GM23248 (cell line): ENCODE measurements at regions not wholly inside any gene's neighbourhood (a gene's known extent, or its start where the extent isn't known, plus 50 kb on each side); places are given as distances from the start of the nearest gene placed in this dataset.

Source experiments
- DNase-seq: peaks from one replicate; pipeline ENCODE4 v3.0.0-alpha.2; 2015
- H2AFZ ChIP-seq: fragments of 200-600 bp; sonication (generic); 2 replicates; pipeline ENCODE4 v1.6.1; 2016; ENCODE audit warnings: antibody characterized with exemption
- H3F3A ChIP-seq: fragments of 200-600 bp; sonication (generic); 2 replicates; pipeline ENCODE4 v1.6.1; 2016; ENCODE audit warnings: mild to moderate bottlenecking, antibody characterized with exemption, mixed run types; ENCODE audit not compliant: insufficient read depth
- H3K27ac ChIP-seq: fragments of 200-600 bp; sonication (generic); 2 replicates; pipeline ENCODE4 v1.5.1; 2016; ENCODE audit warnings: mild to moderate bottlenecking
- H3K27me3 ChIP-seq: fragments of 200-600 bp; sonication (generic); replicated peaks from 2 replicates; pipeline ENCODE4 v1.6.1; 2016; ENCODE audit warnings: mild to moderate bottlenecking; ENCODE audit not compliant: insufficient read depth
- H3K36me3 ChIP-seq: fragments of 200-600 bp; sonication (generic); 2 replicates; pipeline ENCODE4 v1.6.1; 2016; ENCODE audit warnings: low read depth, mild to moderate bottlenecking
- H3K4me1 ChIP-seq: fragments of 200-600 bp; sonication (generic); 2 replicates; pipeline ENCODE4 v1.6.1; 2016; ENCODE audit warnings: mild to moderate bottlenecking; ENCODE audit not compliant: insufficient read depth
- H3K4me2 ChIP-seq: fragments of 200-600 bp; sonication (generic); one replicate; pipeline ENCODE4 v1.6.1; 2016; ENCODE audit warnings: mild to moderate bottlenecking; ENCODE audit not compliant: unreplicated experiment
- H3K4me3 ChIP-seq: fragments of 200-600 bp; sonication (generic); 2 replicates; pipeline ENCODE4 v1.5.1; 2016; ENCODE audit warnings: mild to moderate bottlenecking
- H3K79me2 ChIP-seq: fragments of 200-600 bp; sonication (generic); 2 replicates; pipeline ENCODE4 v1.6.1; 2016; ENCODE audit warnings: mild to moderate bottlenecking; ENCODE audit not compliant: insufficient read depth
- H3K9ac ChIP-seq: fragments of 200-600 bp; sonication (generic); 2 replicates; pipeline ENCODE4 v1.6.1; 2016; ENCODE audit warnings: mild to moderate bottlenecking
- H3K9me2 ChIP-seq: fragments of 200-600 bp; sonication (generic); 2 replicates; pipeline ENCODE4 v1.6.1; 2016; ENCODE audit warnings: mixed run types, mild to moderate bottlenecking, moderate library complexity; ENCODE audit not compliant: insufficient read depth
- H3K9me3 ChIP-seq: fragments of 200-600 bp; sonication (generic); one replicate; pipeline ENCODE4 v1.6.1; 2017; ENCODE audit warnings: low read depth
- H4K20me1 ChIP-seq: fragments of 200-600 bp; sonication (generic); 2 replicates; pipeline ENCODE4 v1.6.0; 2016; ENCODE audit not compliant: insufficient read depth
- EZH2 ChIP-seq: fragments of 200-600 bp; sonication (generic); IDR thresholded peaks from 2 replicates; pipeline ENCODE4 v1.6.1; 2018; ENCODE audit warnings: antibody characterized with exemption, mild to moderate bottlenecking; ENCODE audit not compliant: insufficient read depth, poor library complexity, severe bottlenecking
- EZH2phosphoT487 ChIP-seq: fragments of 200-600 bp; sonication (generic); IDR thresholded peaks from 2 replicates; pipeline ENCODE4 v1.6.1; 2018; ENCODE audit warnings: antibody characterized with exemption, moderate library complexity, mild to moderate bottlenecking, low read depth; ENCODE audit not compliant: insufficient read depth
- WGBS, 2 experiments: methylation state at CpG; one replicate each; pipeline ENCODE4 v1.1.6; 2015 to 2017; ENCODE audit warnings: low lambda C conversion rate in 2 of 2, low coverage in 1 of 2; ENCODE audit errors: missing lambda C conversion rate in 2 of 2; 5-methylcytosine and 5-hydroxymethylcytosine counted together
- in situ Hi-C: fragments of 300-500 bp; cut with MboI; formaldehyde crosslinking; loops from 2 replicates; pipeline ENCODE4 v1.15.0; 2020

- Histone ChIP-seq H4K20me1 (no peaks in the 10 kb centered on the region), H3F3A (no peaks in the 10 kb centered on the region), H3K9me3 (no peaks in the 10 kb centered on the region), H3K9me2 (no peaks in the 10 kb centered on the region), H3K27ac (no peak overlapping the region), H3K27me3 (no peaks in the 10 kb centered on the region), H3K4me1 (no peaks in the 10 kb centered on the region), H3K36me3 (no peaks in the 10 kb centered on the region), H3K9ac (no peak overlapping the region), H3K79me2 (no peaks in the 10 kb centered on the region), H2AFZ (no peak overlapping the region), H3K4me3 (no peak overlapping the region), H3K4me2 (no peak overlapping the region)
- 75 to 79% methylated on average over 5 of the region's 5 CpGs for WGBS, 2 experiments
- no peak for DNase-seq
- in situ Hi-C loops = no loop called here
- TF ChIP-seq EZH2phosphoT487 = no peak
- TF ChIP-seq EZH2 = no peak
Measured at GRCh38 chr13:100859861-100860260, 185.3 kb upstream of the TMTC4 start.

GRCh38 chr13:100855151-100855550 lies 180.6 kb upstream of the TMTC4 start:
- Histone ChIP-seq H2AFZ (no peak overlapping the region), H3K9me3 (no peaks in the 10 kb centered on the region), H3K4me3 (no peak overlapping the region), H3K27me3 (peaks cover 4% of the 10 kb centered on the region; the same call in 1 of the 2 replicates), H3K9me2 (no peaks in the 10 kb centered on the region), H3K4me2 (no peak overlapping the region), H3K9ac (no peak overlapping the region), H3K79me2 (no peaks in the 10 kb centered on the region), H3F3A (no peaks in the 10 kb centered on the region), H3K4me1 (no peaks in the 10 kb centered on the region), H3K36me3 (no peaks in the 10 kb centered on the region), H3K27ac (no peak overlapping the region), H4K20me1 (no peaks in the 10 kb centered on the region)
- WGBS, 2 experiments = 61 to 74% methylated on average over 4 of the region's 4 CpGs
- in situ Hi-C loops = no loop called here
- TF ChIP-seq EZH2 (no peak), EZH2phosphoT487 (no peak)
- no peak for DNase-seq

- no peaks in the 10 kb centered on the region for H3K9me3 ChIP-seq
- peaks cover 4% of the 10 kb centered on the region; the same call in 1 of the 2 replicates for H3K27me3 ChIP-seq
- H3K4me2 ChIP-seq = no peak overlapping the region
- H3K36me3 ChIP-seq = no peaks in the 10 kb centered on the region
- TF ChIP-seq EZH2 = no peak
- no peak for TF ChIP-seq EZH2phosphoT487
- no peak for DNase-seq
- no peaks in the 10 kb centered on the region for H3K9me2 ChIP-seq
- H3K4me3 ChIP-seq = no peak overlapping the region
- H3K9ac ChIP-seq = no peak overlapping the region
- no peaks in the 10 kb centered on the region for H3F3A ChIP-seq
- no peaks in the 10 kb centered on the region for H4K20me1 ChIP-seq
- 2 to 11% methylated on average over 6 of the region's 6 CpGs for WGBS, 2 experiments
- H2AFZ ChIP-seq = no peak overlapping the region
- H3K4me1 ChIP-seq = no peaks in the 10 kb centered on the region
- H3K79me2 ChIP-seq = no peaks in the 10 kb centered on the region
- in situ Hi-C loops = no loop called here
- no peak overlapping the region for H3K27ac ChIP-seq
Measured at GRCh38 chr13:100854006-100854405, 179.4 kb upstream of the TMTC4 start.

GRCh38 chr13:100853434-100853833 lies 178.8 kb upstream of the TMTC4 start:
- in situ Hi-C loops = no loop called here
- 10 to 14% methylated on average over 5 of the region's 5 CpGs for WGBS, 2 experiments

GRCh38 chr13:100852146-100852545 lies 177.6 kb upstream of the TMTC4 start:
- Histone ChIP-seq H3K27ac (no peak overlapping the region), H3K9me2 (no peaks in the 10 kb centered on the region), H3K79me2 (no peaks in the 10 kb centered on the region), H3K27me3 (peaks cover 4% of the 10 kb centered on the region; the same call in 1 of the 2 replicates), H2AFZ (no peak overlapping the region), H3K4me2 (no peak overlapping the region), H3K4me3 (no peak overlapping the region), H4K20me1 (no peaks in the 10 kb centered on the region), H3K9ac (no peak overlapping the region), H3K9me3 (no peaks in the 10 kb centered on the region), H3F3A (no peaks in the 10 kb centered on the region), H3K36me3 (no peaks in the 10 kb centered on the region), H3K4me1 (no peaks in the 10 kb centered on the region)
- TF ChIP-seq EZH2phosphoT487 (no peak), EZH2 (no peak)
- in situ Hi-C loops = no loop called here
- WGBS, 2 experiments = 44 to 47% methylated on average over 1 of the region's 1 CpG
- no peak for DNase-seq

More at GRCh38 chr13:100853434-100853833, 178.8 kb upstream of the TMTC4 start:
- TF ChIP-seq EZH2phosphoT487 (no peak), EZH2 (no peak)
- Histone ChIP-seq H3K4me3 (no peak overlapping the region), H3K9ac (no peak overlapping the region), H3F3A (no peaks in the 10 kb centered on the region), H4K20me1 (no peaks in the 10 kb centered on the region), H3K9me2 (no peaks in the 10 kb centered on the region), H3K27me3 (peaks cover 4% of the 10 kb centered on the region; the same call in 1 of the 2 replicates), H3K36me3 (no peaks in the 10 kb centered on the region), H3K27ac (no peak overlapping the region), H3K79me2 (no peaks in the 10 kb centered on the region), H3K9me3 (no peaks in the 10 kb centered on the region), H2AFZ (no peak overlapping the region), H3K4me2 (no peak overlapping the region), H3K4me1 (no peaks in the 10 kb centered on the region)
- no peak for DNase-seq
